ENCODE measurements at regions not wholly inside any gene's neighbourhood (a gene's known extent, or its start where the extent isn't known, plus 50 kb on each side); places are given as distances from the start of the nearest gene placed in this dataset.
A peak's percentile ranks its signal among the peaks of the same experiment; 100 is the strongest.

DNA sequence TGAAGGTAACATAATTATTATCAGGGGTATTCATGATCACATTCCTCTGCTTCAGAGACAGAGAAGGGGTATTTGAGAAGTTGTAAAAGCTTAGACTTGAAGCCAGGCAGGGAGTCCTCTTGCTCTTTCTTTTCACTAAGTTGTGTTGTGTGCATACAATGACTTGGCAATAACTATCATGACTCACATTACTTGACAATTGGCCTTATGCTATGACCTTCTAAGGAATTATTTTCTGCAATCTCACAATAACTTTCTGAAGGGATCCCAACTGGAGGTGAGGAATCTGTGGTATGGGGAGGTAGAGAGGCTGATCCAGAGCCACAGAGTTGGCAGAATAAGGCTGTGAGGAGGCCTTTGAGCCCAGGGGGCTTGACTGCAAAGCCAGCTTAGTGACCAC, 622.3 kb downstream of the MTRR start:
- TF ChIP-seq, protein P1, sequence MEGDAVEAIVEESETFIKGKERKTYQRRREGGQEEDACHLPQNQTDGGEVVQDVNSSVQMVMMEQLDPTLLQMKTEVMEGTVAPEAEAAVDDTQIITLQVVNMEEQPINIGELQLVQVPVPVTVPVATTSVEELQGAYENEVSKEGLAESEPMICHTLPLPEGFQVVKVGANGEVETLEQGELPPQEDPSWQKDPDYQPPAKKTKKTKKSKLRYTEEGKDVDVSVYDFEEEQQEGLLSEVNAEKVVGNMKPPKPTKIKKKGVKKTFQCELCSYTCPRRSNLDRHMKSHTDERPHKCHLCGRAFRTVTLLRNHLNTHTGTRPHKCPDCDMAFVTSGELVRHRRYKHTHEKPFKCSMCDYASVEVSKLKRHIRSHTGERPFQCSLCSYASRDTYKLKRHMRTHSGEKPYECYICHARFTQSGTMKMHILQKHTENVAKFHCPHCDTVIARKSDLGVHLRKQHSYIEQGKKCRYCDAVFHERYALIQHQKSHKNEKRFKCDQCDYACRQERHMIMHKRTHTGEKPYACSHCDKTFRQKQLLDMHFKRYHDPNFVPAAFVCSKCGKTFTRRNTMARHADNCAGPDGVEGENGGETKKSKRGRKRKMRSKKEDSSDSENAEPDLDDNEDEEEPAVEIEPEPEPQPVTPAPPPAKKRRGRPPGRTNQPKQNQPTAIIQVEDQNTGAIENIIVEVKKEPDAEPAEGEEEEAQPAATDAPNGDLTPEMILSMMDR (IDR thresholded peaks at IDR 0.05), result no peak

DNA sequence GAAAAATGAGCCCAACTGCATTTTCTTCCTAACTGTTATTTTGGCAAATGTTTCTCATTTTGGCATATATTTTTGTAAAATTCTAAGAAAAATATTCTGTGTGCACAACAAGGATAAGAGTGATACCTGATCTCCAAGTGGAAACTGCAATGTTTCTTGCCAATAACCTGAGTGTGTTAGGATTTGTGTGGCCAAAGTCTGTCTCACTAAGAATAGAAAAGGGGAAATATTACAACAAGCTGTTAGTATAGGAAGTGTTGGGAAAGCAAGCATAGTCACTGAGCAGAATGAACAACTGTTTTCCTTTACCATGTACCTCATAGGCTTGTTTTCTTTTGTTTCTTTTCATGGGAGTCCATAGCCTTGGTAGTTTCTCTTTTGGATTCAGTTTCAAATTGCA, 624.2 kb downstream of the MTRR start:
- Histone ChIP-seq H3K9me3 (peaks cover 16% of the 10 kb centered on the region), H3K4me1 (ENCODE audit: control insufficient read depth in 1 of 2, low read depth in 2 of 2) (no peaks in the 10 kb centered on the region), H3K36me3 (no peaks in the 10 kb centered on the region), H3K27me3 (replicated peaks; ENCODE audit: insufficient read depth) (no peaks in the 10 kb centered on the region), H3K27ac (no peak overlapping the region), H3K4me3 (no peak overlapping the region)
- ATAC-seq (ENCODE audit: insufficient number of reproducible peaks, low FRiP score, low read depth) (no peak), DNase-seq (ENCODE audit: low spot score) (no peak)
- TF ChIP-seq, protein P1 (IDR thresholded peaks at IDR 0.05), result no peak

More for the DNA sequence above, 622.3 kb downstream of the MTRR start:
- Histone ChIP-seq H3K36me3 (no peaks in the 10 kb centered on the region), H3K27ac (no peak overlapping the region), H3K9me3 (peaks cover 10% of the 10 kb centered on the region), H3K4me1 (ENCODE audit: control insufficient read depth in 1 of 2, low read depth in 2 of 2) (no peaks in the 10 kb centered on the region), H3K4me3 (no peak overlapping the region), H3K27me3 (replicated peaks; ENCODE audit: insufficient read depth) (no peaks in the 10 kb centered on the region)
- ATAC-seq (ENCODE audit: insufficient number of reproducible peaks, low FRiP score, low read depth), result no peak
- no peak for DNase-seq (ENCODE audit: low spot score)

DNA sequence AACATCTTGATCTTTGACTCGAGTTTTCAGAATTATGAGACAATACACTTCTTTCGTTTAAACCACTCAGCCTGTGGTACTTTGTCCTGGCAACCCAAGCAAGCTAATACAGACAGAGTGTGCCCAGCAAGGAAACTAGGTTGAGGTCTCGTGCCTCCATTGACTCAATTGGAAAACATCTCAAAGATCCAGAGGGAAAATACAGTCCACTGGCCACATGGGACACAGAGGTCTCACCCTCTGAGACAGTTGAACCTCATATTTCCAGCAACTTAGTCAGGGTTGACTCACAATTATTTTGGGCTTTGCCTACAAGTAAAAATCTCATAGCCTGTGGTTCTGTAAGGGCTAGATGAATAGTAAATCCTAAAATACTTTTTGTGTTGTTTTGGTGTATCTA, 631.5 kb downstream of the MTRR start:
- H3K9me3 ChIP-seq, result peaks cover 11% of the 10 kb centered on the region
- no peak overlapping the region for H3K4me3 ChIP-seq
- H3K36me3 ChIP-seq, result no peaks in the 10 kb centered on the region
- H3K27ac ChIP-seq, result no peak overlapping the region
- peak; percentile 82 for ATAC-seq (ENCODE audit: insufficient number of reproducible peaks, low FRiP score, low read depth)
- TF ChIP-seq, protein P1 (IDR thresholded peaks at IDR 0.05), result no peak
- no peaks in the 10 kb centered on the region for H3K27me3 ChIP-seq (replicated peaks; ENCODE audit: insufficient read depth)
- DNase-seq (ENCODE audit: low spot score), result no peak
- no peaks in the 10 kb centered on the region for H3K4me1 ChIP-seq (ENCODE audit: control insufficient read depth in 1 of 2, low read depth in 2 of 2)

DNA sequence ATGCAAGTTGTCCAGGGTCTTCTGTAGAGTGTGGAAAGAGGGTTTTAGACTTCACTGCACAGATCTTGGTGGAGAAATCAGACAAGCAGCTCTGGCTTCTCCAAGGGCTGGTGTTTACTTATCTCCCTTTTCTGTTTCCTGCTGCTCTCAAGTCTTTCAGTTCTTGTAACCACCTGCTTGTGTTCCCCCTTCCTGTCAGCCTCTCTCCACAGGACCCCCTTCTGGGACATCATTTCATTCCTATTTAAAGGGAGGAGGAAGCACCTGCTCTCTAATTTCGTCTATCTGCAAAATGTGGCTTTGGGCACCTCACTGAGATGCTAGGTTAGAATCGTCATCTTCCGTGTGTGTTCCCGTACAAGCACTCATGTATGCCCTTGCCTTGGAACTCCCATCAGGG, 636.2 kb downstream of the MTRR start:
- TF ChIP-seq, protein P1 (IDR thresholded peaks at IDR 0.05), result no peak
- Histone ChIP-seq H3K27me3 (replicated peaks; ENCODE audit: insufficient read depth) (no peaks in the 10 kb centered on the region), H3K4me3 (no peak overlapping the region), H3K27ac (no peak overlapping the region), H3K4me1 (ENCODE audit: control insufficient read depth in 1 of 2, low read depth in 2 of 2) (no peaks in the 10 kb centered on the region), H3K36me3 (no peaks in the 10 kb centered on the region), H3K9me3 (no peaks in the 10 kb centered on the region)
- no peak for ATAC-seq (ENCODE audit: insufficient number of reproducible peaks, low FRiP score, low read depth)
- no peak for DNase-seq (ENCODE audit: low spot score)

DNA sequence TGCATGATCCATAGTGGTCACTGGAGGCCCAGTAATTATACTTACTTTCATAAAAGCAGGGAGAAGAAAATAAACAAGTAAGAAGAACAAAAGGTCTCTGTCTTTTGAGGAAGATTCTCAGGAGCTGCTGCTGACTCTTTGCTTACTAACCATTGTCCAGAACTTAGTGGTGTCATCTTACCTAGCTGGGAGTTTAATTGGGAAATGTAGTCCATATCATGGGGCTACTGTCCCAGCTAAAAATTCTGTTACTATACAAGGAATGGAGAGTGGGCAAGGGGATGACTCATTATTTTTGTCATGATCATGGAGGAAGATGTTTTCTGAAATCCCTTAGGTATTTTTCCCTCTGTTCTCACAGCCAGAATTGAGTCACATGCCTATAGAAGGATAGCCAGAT, 639.3 kb downstream of the MTRR start:
- no peak overlapping the region for H3K27ac ChIP-seq
- H3K4me3 ChIP-seq, result no peak overlapping the region
- TF ChIP-seq, protein P1 (IDR thresholded peaks at IDR 0.05), result no peak
- H3K36me3 ChIP-seq, result no peaks in the 10 kb centered on the region
- no peak for DNase-seq (ENCODE audit: low spot score)
- no peaks in the 10 kb centered on the region for H3K9me3 ChIP-seq
- H3K4me1 ChIP-seq (ENCODE audit: control insufficient read depth in 1 of 2, low read depth in 2 of 2), result no peaks in the 10 kb centered on the region
- no peak for ATAC-seq (ENCODE audit: insufficient number of reproducible peaks, low FRiP score, low read depth)
- H3K27me3 ChIP-seq (replicated peaks; ENCODE audit: insufficient read depth), result no peaks in the 10 kb centered on the region

Data from thoracic aorta (tissue), 2 donors.